Fibroblast of villous mesenchyme (primary cell): ENCODE measurements at regions not wholly inside any gene's neighbourhood (a gene's known extent, or its start where the extent isn't known, plus 50 kb on each side); places are given as distances from the start of the nearest gene placed in this dataset.

ENCODE experiments used
- DNase-seq: peaks from one replicate; pipeline ENCODE4 v3.0.0-alpha.2; 2010; ENCODE audit warnings: low read depth
- H3K4me3 ChIP-seq: 2 replicates; pipeline ENCODE4 v1.5.1; 2011; ENCODE audit warnings: low read depth, mild to moderate bottlenecking, low read length
- CTCF ChIP-seq: IDR thresholded peaks from 2 replicates; pipeline ENCODE4 v1.5.1; 2012; ENCODE audit warnings: low read depth, mild to moderate bottlenecking, low read length; ENCODE audit not compliant: insufficient read depth

- no peak overlapping the region for H3K4me3 ChIP-seq
- DNase-seq = peak; percentile 7
- no peak for TF ChIP-seq CTCF
Observed at GRCh38 chr6:20312606-20313005, 89.1 kb upstream of the E2F3 start.

GRCh38 chr6:20313051-20313450 lies 88.6 kb upstream of the E2F3 start:
- no peak overlapping the region for H3K4me3 ChIP-seq
- no peak for TF ChIP-seq CTCF
- DNase-seq = no peak

DNA sequence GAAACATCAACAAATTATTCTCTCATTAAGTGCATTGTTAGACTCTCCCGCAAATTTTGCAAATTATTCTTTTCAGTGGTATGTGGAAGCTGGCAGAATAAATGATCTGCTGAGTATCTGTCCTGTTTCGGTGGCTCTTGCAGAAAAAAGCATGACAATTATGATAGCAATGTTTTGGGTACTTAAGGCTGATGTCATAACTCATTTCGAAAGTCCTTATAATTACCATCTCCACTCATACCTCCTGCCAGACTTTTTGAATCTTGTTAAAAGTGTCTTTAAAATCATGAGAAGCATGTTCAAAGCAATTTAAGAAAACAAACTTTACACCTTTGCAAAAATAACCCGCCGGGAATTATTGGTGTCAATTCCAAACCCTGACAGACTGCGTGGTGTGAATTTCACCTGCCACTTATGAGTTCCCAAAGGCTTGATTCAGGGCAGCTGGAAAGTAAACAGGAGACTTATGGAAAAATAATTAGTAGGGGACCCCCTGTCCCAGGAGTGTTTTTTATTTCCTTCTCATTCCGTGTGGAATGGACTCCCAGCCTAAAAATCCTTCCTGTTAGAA lies 87.6 kb upstream of the E2F3 start:
- DNase-seq = peak; percentile 14
- TF ChIP-seq CTCF = no peak

DNA sequence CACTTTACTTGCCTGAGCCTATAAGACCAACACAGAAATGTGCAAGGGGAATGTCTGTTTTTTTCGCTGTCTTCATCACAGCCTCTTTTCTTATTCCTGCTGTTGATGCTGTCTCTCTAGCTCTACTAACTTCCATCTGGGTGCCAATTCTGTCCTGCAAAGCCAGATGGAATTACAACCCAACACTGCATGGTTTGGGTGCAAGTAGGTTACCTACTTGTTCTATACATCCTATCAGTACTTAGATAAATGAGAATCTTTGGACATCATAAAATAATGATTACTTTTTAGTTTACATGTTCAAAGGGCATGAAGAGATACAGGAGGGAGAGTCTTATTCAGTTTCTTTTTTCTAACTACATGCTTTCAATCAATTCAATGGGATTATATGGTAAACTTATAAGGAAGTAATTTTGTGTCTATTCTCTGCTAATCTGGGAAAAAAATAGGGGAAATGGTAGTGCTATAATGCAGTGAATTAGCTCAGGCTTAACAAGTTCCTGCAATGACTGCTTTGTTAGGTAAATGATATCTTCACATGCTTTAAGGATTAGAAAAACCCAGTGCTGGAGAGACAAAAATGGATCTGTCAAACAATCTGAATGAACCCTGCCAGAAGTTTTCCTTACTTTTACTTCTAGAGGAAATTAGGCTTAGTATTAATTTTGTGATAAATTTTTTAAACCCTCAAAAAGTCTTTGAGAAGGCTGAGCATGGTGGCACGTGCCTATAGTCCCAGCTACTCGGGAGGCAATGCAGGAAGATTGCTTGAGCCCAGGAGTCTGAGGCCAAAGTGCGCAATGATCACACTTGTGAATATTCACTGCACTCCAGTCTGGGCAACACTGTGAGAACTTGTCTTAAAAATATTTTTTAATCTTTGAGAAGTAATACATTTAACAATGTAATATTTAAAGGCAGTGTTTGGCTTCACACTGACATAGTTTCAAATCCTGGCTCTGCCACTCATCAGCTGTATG lies 86.5 kb upstream of the E2F3 start:
- TF ChIP-seq CTCF = no peak
- no peak for DNase-seq
- no peak overlapping the region for H3K4me3 ChIP-seq

More for the DNA sequence above, 87.6 kb upstream of the E2F3 start:
- no peak overlapping the region for H3K4me3 ChIP-seq

DNA sequence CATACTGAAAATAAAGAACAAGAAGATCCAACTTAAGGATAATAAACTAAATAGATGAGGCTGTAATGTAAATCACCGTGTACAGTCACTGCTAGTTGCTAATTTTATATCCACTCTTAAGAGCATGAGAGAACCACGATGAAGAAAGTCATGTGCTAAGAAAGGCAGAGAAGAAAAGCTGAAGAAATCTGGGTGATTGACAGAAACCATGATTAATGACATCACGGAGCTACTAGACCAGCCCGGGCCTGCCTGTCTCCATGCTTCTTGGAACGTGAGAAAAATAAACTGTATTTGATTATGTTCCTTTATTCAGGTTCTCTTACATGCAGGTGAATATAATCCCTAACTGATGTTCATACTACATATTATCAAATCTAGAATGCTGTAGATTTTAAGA lies 84.2 kb upstream of the E2F3 start:
- DNase-seq = no peak
- TF ChIP-seq CTCF = no peak
- no peak overlapping the region for H3K4me3 ChIP-seq

GRCh38 chr6:20318851-20319387 lies 82.8 kb upstream of the E2F3 start:
- no peak overlapping the region for H3K4me3 ChIP-seq
- TF ChIP-seq CTCF = no peak
- no peak for DNase-seq
